Mesenchymal stem cell (in vitro differentiated cells and primary cell): ENCODE measurements at regions not wholly inside any gene's neighbourhood (a gene's known extent, or its start where the extent isn't known, plus 50 kb on each side); places are given as distances from the start of the nearest gene placed in this dataset.

Experiments used
- DNase-seq: peaks from one replicate; pipeline ENCODE4 v3.0.0-alpha.2; 2013
- H2AFZ ChIP-seq: one replicate; pipeline ENCODE4 v1.6.1; 2013; ENCODE audit warnings: low read depth, mild to moderate bottlenecking, control low read depth, inconsistent platforms, low read length, moderate library complexity
- H2AK5ac ChIP-seq: 2 replicates; pipeline ENCODE4 v1.6.1; 2013; ENCODE audit warnings: low read length, moderate library complexity, mild to moderate bottlenecking, inconsistent platforms; ENCODE audit not compliant: severe bottlenecking
- H2BK120ac ChIP-seq: one replicate; pipeline ENCODE4 v1.6.1; 2013; ENCODE audit warnings: low read depth, mild to moderate bottlenecking, inconsistent platforms, low read length, moderate library complexity
- H2BK12ac ChIP-seq, 2 experiments: one replicate each; pipeline ENCODE4 v1.6.1; 2013; ENCODE audit warnings: inconsistent platforms in 2 of 2, low read length in 2 of 2, mild to moderate bottlenecking in 2 of 2, moderate library complexity in 2 of 2, control low read depth in 1 of 2
- H2BK15ac ChIP-seq: one replicate; pipeline ENCODE4 v1.6.1; 2013; ENCODE audit warnings: mild to moderate bottlenecking, low read depth, inconsistent platforms; ENCODE audit not compliant: poor library complexity, severe bottlenecking
- H2BK5ac ChIP-seq: 2 replicates; pipeline ENCODE4 v1.6.1; 2013; ENCODE audit warnings: low read depth, mild to moderate bottlenecking, low read length, control low read depth, inconsistent platforms; ENCODE audit not compliant: poor library complexity, severe bottlenecking
- H3K14ac ChIP-seq, 2 experiments: one replicate each; pipeline ENCODE4 v1.6.1; 2013; ENCODE audit warnings: inconsistent platforms in 2 of 2, low read length in 2 of 2, control low read depth in 1 of 2, mild to moderate bottlenecking in 1 of 2, moderate library complexity in 1 of 2
- H3K18ac ChIP-seq, 2 experiments: one replicate each; pipeline ENCODE4 v1.6.1; 2013; ENCODE audit warnings: inconsistent platforms in 2 of 2, low read length in 2 of 2, control low read depth in 1 of 2, low read depth in 1 of 2, mild to moderate bottlenecking in 1 of 2
- H3K23ac ChIP-seq, 2 experiments: one replicate each; pipeline ENCODE4 v1.6.1; 2013; ENCODE audit warnings: inconsistent platforms in 2 of 2, low read length in 2 of 2, mild to moderate bottlenecking in 2 of 2, moderate library complexity in 2 of 2, control low read depth in 1 of 2
- H3K27ac ChIP-seq: 2 replicates; pipeline ENCODE4 v1.5.1; 2013; ENCODE audit warnings: mild to moderate bottlenecking, moderate library complexity, low read length, control low read depth, inconsistent platforms; ENCODE audit not compliant: poor library complexity, severe bottlenecking
- H3K27me3 ChIP-seq, 2 experiments: 2 replicates each; pipeline versions ENCODE4 v1.6.1 to v1.7.0; 2013; ENCODE audit warnings: low read length in 2 of 2, mild to moderate bottlenecking in 2 of 2, moderate library complexity in 2 of 2, control low read depth in 1 of 2, inconsistent platforms in 1 of 2; ENCODE audit not compliant: control insufficient read depth in 1 of 2, insufficient read depth in 1 of 2
- H3K36me3 ChIP-seq, 2 experiments: 2 replicates each; pipeline versions ENCODE4 v1.6.1 to v1.7.0; 2013; ENCODE audit warnings: low read length in 2 of 2, control low read depth in 1 of 2, inconsistent platforms in 1 of 2, low read depth in 1 of 2, mild to moderate bottlenecking in 1 of 2; ENCODE audit not compliant: insufficient read depth in 2 of 2, control insufficient read depth in 1 of 2
- H3K4ac ChIP-seq, 2 experiments: one replicate each; pipeline ENCODE4 v1.6.1; 2013; ENCODE audit warnings: inconsistent platforms in 2 of 2, low read length in 2 of 2, mild to moderate bottlenecking in 2 of 2, moderate library complexity in 2 of 2, control low read depth in 1 of 2, low read depth in 1 of 2
- H3K4me1 ChIP-seq: 2 replicates; pipeline ENCODE4 v1.6.1; 2013; ENCODE audit warnings: low read depth, low read length, control low read depth; ENCODE audit not compliant: control insufficient read depth, insufficient read depth
- H3K4me2 ChIP-seq: 2 replicates; pipeline ENCODE4 v1.6.1; 2013; ENCODE audit warnings: low read length, mild to moderate bottlenecking, inconsistent platforms; ENCODE audit not compliant: poor library complexity, severe bottlenecking
- H3K4me3 ChIP-seq, 2 experiments: 2 replicates each; pipeline versions ENCODE4 v1.5.1 to v1.7.0; 2013; ENCODE audit warnings: low read length in 2 of 2, mild to moderate bottlenecking in 2 of 2, control low read depth in 1 of 2, low read depth in 1 of 2; ENCODE audit not compliant: insufficient read depth in 1 of 2
- H3K79me1 ChIP-seq: replicated peaks from 2 replicates; pipeline ENCODE4 v1.6.1; 2013; ENCODE audit warnings: mild to moderate bottlenecking, control low read depth, low read length, inconsistent platforms; ENCODE audit not compliant: poor library complexity, severe bottlenecking
- H3K9ac ChIP-seq: 2 replicates; pipeline ENCODE4 v1.7.0; 2013; ENCODE audit warnings: mild to moderate bottlenecking, low read length, moderate library complexity
- H3K9me3 ChIP-seq: 2 replicates; pipeline ENCODE4 v1.7.0; 2013; ENCODE audit warnings: mild to moderate bottlenecking, low read length; ENCODE audit not compliant: control insufficient read depth
- H4K8ac ChIP-seq: one replicate; pipeline ENCODE4 v1.6.1; 2013; ENCODE audit warnings: inconsistent platforms, mild to moderate bottlenecking, low read length, moderate library complexity
- H4K91ac ChIP-seq: one replicate; pipeline ENCODE4 v1.6.1; 2013; ENCODE audit warnings: mild to moderate bottlenecking, low read length, inconsistent platforms
- WGBS: methylation state at CpG from one replicate; pipeline ENCODE4 v1.1.7; 2013; ENCODE audit warnings: mixed read lengths; 5-methylcytosine and 5-hydroxymethylcytosine counted together

DNA sequence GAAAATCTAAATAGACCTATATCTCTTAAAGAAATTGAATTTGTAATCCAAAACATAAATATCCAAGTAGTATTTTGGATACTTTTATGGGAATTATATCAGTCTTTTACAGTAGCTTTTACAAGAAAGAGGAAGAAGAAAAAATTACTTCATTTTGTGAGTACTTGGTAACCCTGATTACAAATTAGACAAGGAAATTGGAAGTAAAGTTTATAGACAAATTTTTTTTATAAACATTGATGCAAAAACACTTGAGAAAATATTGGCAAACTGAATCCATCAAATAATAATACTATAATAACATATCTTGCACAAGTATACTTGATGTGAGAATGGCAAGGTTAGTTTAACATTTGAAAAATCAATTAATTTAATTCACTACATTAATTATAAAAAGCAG, 954.1 kb upstream of the MIR17HG start:
- Histone ChIP-seq H2AFZ (no peak overlapping the region), H4K91ac (no peak overlapping the region)
- DNase-seq, result no peak

DNA sequence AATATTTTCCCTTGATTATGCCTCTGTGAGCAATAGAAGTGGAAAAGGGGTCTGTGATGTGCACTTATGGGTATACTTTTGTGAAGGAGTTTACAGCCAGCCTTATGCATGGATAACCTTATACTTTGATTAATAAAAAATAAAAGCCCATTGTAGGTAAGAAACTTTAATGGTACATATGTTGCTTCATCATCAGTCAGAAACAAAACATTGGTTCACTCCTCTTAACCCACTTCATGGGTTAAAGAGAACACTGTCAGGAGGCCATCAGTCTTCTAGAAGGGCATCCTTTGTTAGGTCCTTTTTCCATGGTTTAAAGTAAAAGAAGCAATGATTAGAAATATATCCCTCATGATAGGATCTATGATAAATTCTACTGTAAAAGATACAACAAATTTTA, 952.1 kb upstream of the MIR17HG start:
- Histone ChIP-seq H4K91ac (no peak overlapping the region), H3K4me3 (no peak overlapping the region), H2BK15ac (no peak overlapping the region), H2AK5ac (no peak overlapping the region), H2BK120ac (no peak overlapping the region), H3K27me3 (no peaks in the 10 kb centered on the region), H3K4ac (no peak overlapping the region), H2BK12ac (no peak overlapping the region), H3K18ac (no peak overlapping the region), H3K79me1 (no peaks in the 10 kb centered on the region), H3K23ac (no peak overlapping the region), H3K9ac (no peak overlapping the region), H3K4me2 (no peak overlapping the region), H2AFZ (no peak overlapping the region), H3K27ac (no peak overlapping the region), H4K8ac (no peak overlapping the region), H3K36me3 (no peaks in the 10 kb centered on the region), H2BK5ac (no peak overlapping the region), H3K9me3 (peaks cover 11% of the 10 kb centered on the region), H3K4me1 (no peaks in the 10 kb centered on the region), H3K14ac (no peak overlapping the region)
- DNase-seq, result no peak

More for the DNA sequence above, 954.1 kb upstream of the MIR17HG start:
- no peak overlapping the region for H4K8ac ChIP-seq
- H3K4me3 ChIP-seq, result no peak overlapping the region
- no peak overlapping the region for H3K4me2 ChIP-seq
- H3K18ac ChIP-seq, result no peak overlapping the region
- H2BK5ac ChIP-seq, result no peak overlapping the region
- no peaks in the 10 kb centered on the region for H3K36me3 ChIP-seq
- H2BK120ac ChIP-seq, result no peak overlapping the region
- no peak overlapping the region for H3K4ac ChIP-seq
- H2AK5ac ChIP-seq, result no peak overlapping the region
- no peak overlapping the region for H2BK15ac ChIP-seq
- H3K27me3 ChIP-seq, result no peaks in the 10 kb centered on the region
- H2BK12ac ChIP-seq, result no peak overlapping the region
- no peak overlapping the region for H3K27ac ChIP-seq
- no peak overlapping the region for H3K9ac ChIP-seq
- no peaks in the 10 kb centered on the region for H3K4me1 ChIP-seq
- no peak overlapping the region for H3K23ac ChIP-seq
- no peaks in the 10 kb centered on the region for H3K79me1 ChIP-seq
- H3K14ac ChIP-seq, result no peak overlapping the region
- no peaks in the 10 kb centered on the region for H3K9me3 ChIP-seq

DNA sequence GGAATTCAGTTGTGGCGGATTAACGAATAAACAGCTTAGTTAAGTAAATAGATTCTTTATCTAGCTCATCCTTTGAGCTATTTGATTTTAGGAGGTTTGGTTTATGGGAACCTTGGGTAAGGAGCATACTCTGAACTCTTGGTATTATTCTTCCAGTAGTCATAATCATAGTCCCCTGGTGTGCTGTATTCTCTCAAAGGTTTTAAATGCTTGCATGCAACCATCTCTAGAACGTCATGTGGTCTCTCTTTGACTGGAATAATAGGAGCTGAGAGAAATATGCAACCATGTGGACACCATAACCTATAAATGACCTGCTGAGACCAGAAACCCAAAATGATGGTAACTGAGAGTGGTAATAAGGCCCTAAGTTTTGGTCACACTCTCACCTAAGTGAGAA, 951.6 kb upstream of the MIR17HG start:
- WGBS, result 93% methylated on average over 3 of the region's 3 CpGs
- no peak overlapping the region for H2BK120ac ChIP-seq
- H2BK15ac ChIP-seq, result no peak overlapping the region
- H3K4ac ChIP-seq, result no peak overlapping the region
- H3K23ac ChIP-seq, result no peak overlapping the region
- DNase-seq, result no peak
- H3K4me2 ChIP-seq, result no peak overlapping the region
- H2BK5ac ChIP-seq, result no peak overlapping the region
- no peaks in the 10 kb centered on the region for H3K4me1 ChIP-seq
- no peak overlapping the region for H3K27ac ChIP-seq
- H3K79me1 ChIP-seq, result no peaks in the 10 kb centered on the region
- H2AFZ ChIP-seq, result no peak overlapping the region
- no peak overlapping the region for H2BK12ac ChIP-seq
- no peaks in the 10 kb centered on the region for H3K27me3 ChIP-seq
- no peak overlapping the region for H4K8ac ChIP-seq
- no peak overlapping the region for H3K9ac ChIP-seq
- no peak overlapping the region for H3K18ac ChIP-seq
- no peak overlapping the region for H3K4me3 ChIP-seq
- no peaks in the 10 kb centered on the region for H3K36me3 ChIP-seq
- no peak overlapping the region for H2AK5ac ChIP-seq
- no peak overlapping the region for H4K91ac ChIP-seq
- H3K9me3 ChIP-seq, result peaks cover 12% of the 10 kb centered on the region
- no peak overlapping the region for H3K14ac ChIP-seq

DNA sequence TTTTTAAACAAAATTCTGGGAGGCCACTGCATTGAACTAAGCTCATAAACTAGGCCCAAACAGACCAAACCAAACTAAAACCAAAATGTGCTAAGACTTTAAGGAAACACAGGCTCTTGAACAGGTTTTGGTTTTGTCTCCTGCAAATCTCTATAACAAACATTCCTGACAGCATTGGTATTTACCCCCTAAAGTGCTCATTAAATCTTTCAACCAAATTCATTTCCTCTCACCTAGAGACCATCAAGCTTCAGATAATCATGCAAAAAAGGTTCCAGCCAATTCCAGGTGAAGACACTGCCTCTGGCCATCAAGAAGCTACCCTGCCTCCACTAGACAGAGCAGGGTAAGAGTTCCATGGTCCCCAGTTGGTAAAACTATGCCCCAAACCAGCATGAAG, 951.2 kb upstream of the MIR17HG start:
- H3K23ac ChIP-seq, result no peak overlapping the region
- H3K18ac ChIP-seq, result no peak overlapping the region
- H3K27ac ChIP-seq, result no peak overlapping the region
- no peak overlapping the region for H2BK120ac ChIP-seq
- H3K4ac ChIP-seq, result no peak overlapping the region
- no peaks in the 10 kb centered on the region for H3K79me1 ChIP-seq
- no peak for DNase-seq
- H2AK5ac ChIP-seq, result no peak overlapping the region
- no peak overlapping the region for H3K4me2 ChIP-seq
- no peak overlapping the region for H2BK12ac ChIP-seq
- H2AFZ ChIP-seq, result no peak overlapping the region
- peaks cover 12% of the 10 kb centered on the region for H3K9me3 ChIP-seq
- no peaks in the 10 kb centered on the region for H3K4me1 ChIP-seq
- H3K9ac ChIP-seq, result no peak overlapping the region
- H4K91ac ChIP-seq, result no peak overlapping the region
- H3K36me3 ChIP-seq, result no peaks in the 10 kb centered on the region
- no peaks in the 10 kb centered on the region for H3K27me3 ChIP-seq
- H4K8ac ChIP-seq, result no peak overlapping the region
- no peak overlapping the region for H3K14ac ChIP-seq
- no peak overlapping the region for H3K4me3 ChIP-seq
- H2BK15ac ChIP-seq, result no peak overlapping the region
- no peak overlapping the region for H2BK5ac ChIP-seq
